Kidney (tissue), 13 donors: ENCODE measurements at regions not wholly inside any gene's neighbourhood (a gene's known extent, or its start where the extent isn't known, plus 50 kb on each side); places are given as distances from the start of the nearest gene placed in this dataset.

Experiments used
- DNase-seq, 5 donors: peaks; one replicate each; pipeline ENCODE4 v3.0.0-alpha.2; 2013 to 2020
- FAIRE-seq: peaks from 2 replicates; lab custom pipeline; 2012; peaks lifted over from hg19 to GRCh38; lab: Jason Lieb, UNC
- H3K27ac ChIP-seq, 2 donors: one replicate each; pipeline ENCODE4 v1.7.0; 2013; ENCODE audit warnings: low read depth in 2 of 2, low read length in 2 of 2, inconsistent platforms in 1 of 2
- H3K27me3 ChIP-seq: one replicate; pipeline ENCODE4 v1.7.1; 2013; ENCODE audit warnings: low read length, inconsistent platforms; ENCODE audit not compliant: control insufficient read depth, insufficient read depth
- H3K36me3 ChIP-seq, 3 donors: one replicate each; pipeline versions ENCODE4 v1.7.0 to v1.7.1; 2013; ENCODE audit warnings: low read length in 3 of 3, control low read depth in 1 of 3, inconsistent platforms in 1 of 3; ENCODE audit not compliant: insufficient read depth in 3 of 3, control insufficient read depth in 2 of 3
- H3K4me1 ChIP-seq, 3 donors: one replicate each; pipeline versions ENCODE4 v1.7.0 to v1.7.1; 2013; ENCODE audit warnings: low read length in 3 of 3, inconsistent platforms in 1 of 3, low read depth in 1 of 3; ENCODE audit not compliant: control insufficient read depth in 2 of 3, insufficient read depth in 2 of 3
- H3K4me3 ChIP-seq, 3 donors: one replicate each; pipeline versions ENCODE4 v1.7.0 to v1.8.1; 2013; ENCODE audit warnings: low read length in 3 of 3, control low read depth in 1 of 3, inconsistent platforms in 1 of 3
- H3K9ac ChIP-seq, 3 donors: one replicate each; pipeline versions ENCODE4 v1.7.0 to v1.7.1; 2013; ENCODE audit warnings: low read length in 3 of 3, control low read depth in 1 of 3, inconsistent platforms in 1 of 3
- H3K9me3 ChIP-seq, 3 donors: one replicate each; pipeline versions ENCODE4 v1.7.0 to v1.7.1; 2013; ENCODE audit warnings: low read length in 3 of 3, control low read depth in 1 of 3, inconsistent platforms in 1 of 3; ENCODE audit not compliant: control insufficient read depth in 2 of 3, insufficient read depth in 1 of 3
- intact Hi-C: fragments of 100-400 bp; cut with DNase I; formaldehyde crosslinking; loops from one replicate; pipeline ENCODE4 v1.11.1; 2022
- TF ChIP-seq, protein P1 (sequence below): IDR thresholded peaks from 3 replicates; pipeline ENCODE4 v1.5.1; 2012; ENCODE audit warnings: mild to moderate bottlenecking, moderate library complexity, borderline replicate concordance; ENCODE audit not compliant: insufficient read depth; ENCODE audit errors: extremely low read depth
- donor health status: control.
- donor health status: control.
- donor health status: control.
- donor health status: control.
- donor health status: control.
- donor health status: DM: yes; HTN: yes; CAD: no.
- donor health status: Normal renal cell carcinoma (clear cell type).

DNA sequence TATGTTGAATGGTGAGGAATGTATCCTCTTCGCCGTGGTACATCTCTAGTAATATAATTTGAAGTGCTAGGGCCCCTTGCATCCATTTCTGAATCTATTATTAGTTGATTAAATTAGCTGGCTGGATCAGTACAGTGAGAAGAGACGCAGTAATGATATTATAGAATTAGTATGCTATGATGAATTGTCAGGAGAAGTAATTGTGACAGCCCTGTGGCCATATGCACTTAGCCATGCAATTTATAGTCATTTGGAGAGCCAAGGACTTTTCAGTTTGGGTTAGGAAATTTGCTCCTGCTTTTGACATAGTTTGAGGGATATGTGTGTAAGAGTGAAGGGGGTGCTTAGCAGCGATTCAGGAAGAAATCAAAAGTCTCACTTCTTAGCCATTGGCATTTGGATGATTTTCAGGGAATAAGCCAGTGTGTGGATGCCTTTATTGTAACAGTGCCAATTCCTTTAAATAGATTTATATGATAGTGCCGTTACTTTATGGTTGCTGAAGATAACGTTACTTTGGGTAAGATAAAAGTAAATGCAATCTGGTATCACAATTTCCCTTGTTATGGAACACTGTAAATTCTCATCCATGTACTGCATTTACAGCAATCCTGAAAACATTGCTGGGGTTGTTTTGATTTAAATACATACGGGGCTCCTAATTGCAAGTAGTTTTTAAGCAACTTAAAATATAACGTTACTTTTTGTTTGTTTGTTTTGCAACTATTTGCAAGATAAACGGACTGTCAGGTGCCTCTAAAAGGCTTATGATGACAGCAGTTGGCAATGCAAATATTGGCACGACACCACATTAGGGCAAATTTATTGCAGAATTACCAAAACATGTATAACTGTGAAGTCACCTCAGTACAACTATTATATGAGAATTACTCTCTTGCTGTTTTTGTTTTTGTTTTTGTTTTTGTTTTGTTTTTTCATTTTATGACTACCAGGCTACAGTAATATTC lies 875.4 kb upstream of the WWC1 start:
- TF ChIP-seq, protein P1, sequence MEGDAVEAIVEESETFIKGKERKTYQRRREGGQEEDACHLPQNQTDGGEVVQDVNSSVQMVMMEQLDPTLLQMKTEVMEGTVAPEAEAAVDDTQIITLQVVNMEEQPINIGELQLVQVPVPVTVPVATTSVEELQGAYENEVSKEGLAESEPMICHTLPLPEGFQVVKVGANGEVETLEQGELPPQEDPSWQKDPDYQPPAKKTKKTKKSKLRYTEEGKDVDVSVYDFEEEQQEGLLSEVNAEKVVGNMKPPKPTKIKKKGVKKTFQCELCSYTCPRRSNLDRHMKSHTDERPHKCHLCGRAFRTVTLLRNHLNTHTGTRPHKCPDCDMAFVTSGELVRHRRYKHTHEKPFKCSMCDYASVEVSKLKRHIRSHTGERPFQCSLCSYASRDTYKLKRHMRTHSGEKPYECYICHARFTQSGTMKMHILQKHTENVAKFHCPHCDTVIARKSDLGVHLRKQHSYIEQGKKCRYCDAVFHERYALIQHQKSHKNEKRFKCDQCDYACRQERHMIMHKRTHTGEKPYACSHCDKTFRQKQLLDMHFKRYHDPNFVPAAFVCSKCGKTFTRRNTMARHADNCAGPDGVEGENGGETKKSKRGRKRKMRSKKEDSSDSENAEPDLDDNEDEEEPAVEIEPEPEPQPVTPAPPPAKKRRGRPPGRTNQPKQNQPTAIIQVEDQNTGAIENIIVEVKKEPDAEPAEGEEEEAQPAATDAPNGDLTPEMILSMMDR, result no peak
- Histone ChIP-seq H3K27me3 (no peaks in the 10 kb centered on the region), H3K9ac (no peak overlapping the region), H3K4me1 (no peaks in the 10 kb centered on the region), H3K27ac (no peak overlapping the region), H3K4me3 (no peak overlapping the region), H3K36me3 (no peaks in the 10 kb centered on the region), H3K9me3 (no peaks in the 10 kb centered on the region)
- FAIRE-seq, result no peak
- no peak for DNase-seq
- intact Hi-C loops, result no loop called here

- Histone ChIP-seq H3K9ac (no peak overlapping the region), H3K4me3 (no peak overlapping the region), H3K9me3 (no peaks in the 10 kb centered on the region), H3K27me3 (no peaks in the 10 kb centered on the region), H3K36me3 (no peaks in the 10 kb centered on the region), H3K27ac (no peak overlapping the region), H3K4me1 (no peaks in the 10 kb centered on the region)
- intact Hi-C loops, result no loop called here
- no peak for FAIRE-seq
- TF ChIP-seq, protein P1, result no peak
- DNase-seq, result no peak
Observed at GRCh38 chr5:167417662-167418061, 873.8 kb upstream of the WWC1 start.

DNA sequence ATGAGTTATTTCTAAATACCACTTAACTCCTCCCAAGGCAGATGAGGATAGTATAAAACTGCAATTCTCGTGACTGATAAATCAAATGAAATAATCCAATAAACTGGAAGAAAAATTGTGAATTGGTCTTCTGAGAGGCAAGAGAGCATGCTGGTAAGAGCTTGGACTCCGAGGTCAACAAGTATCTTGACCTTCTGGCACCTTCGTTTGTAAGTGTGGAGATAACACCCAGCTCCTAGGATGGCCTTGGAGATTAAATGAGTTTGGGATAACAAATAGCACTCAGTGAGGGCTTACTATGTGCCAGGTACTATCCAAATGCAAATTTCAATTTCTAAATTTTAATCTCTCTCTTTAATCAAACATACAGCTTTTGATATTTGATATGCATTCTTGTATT lies 866.3 kb upstream of the WWC1 start:
- Histone ChIP-seq H3K27ac (no peak overlapping the region), H3K4me1 (no peaks in the 10 kb centered on the region), H3K9ac (no peak overlapping the region), H3K4me3 (no peak overlapping the region), H3K9me3 (no peaks in the 10 kb centered on the region), H3K36me3 (no peaks in the 10 kb centered on the region), H3K27me3 (no peaks in the 10 kb centered on the region)
- DNase-seq, result no peak
- no peak for FAIRE-seq
- intact Hi-C loops, result no loop called here
- TF ChIP-seq, protein P1, result no peak
